ENCODE measurements at regions not wholly inside any gene's neighbourhood (a gene's known extent, or its start where the extent isn't known, plus 50 kb on each side); places are given as distances from the start of the nearest gene placed in this dataset.
A peak's percentile ranks its signal among the peaks of the same experiment; 100 is the strongest.
"Not testable (repeated sequence)": the region's sequence is repeated elsewhere in the genome, so short reads cannot be mapped to it uniquely, and the experiment has no call there.

DNA sequence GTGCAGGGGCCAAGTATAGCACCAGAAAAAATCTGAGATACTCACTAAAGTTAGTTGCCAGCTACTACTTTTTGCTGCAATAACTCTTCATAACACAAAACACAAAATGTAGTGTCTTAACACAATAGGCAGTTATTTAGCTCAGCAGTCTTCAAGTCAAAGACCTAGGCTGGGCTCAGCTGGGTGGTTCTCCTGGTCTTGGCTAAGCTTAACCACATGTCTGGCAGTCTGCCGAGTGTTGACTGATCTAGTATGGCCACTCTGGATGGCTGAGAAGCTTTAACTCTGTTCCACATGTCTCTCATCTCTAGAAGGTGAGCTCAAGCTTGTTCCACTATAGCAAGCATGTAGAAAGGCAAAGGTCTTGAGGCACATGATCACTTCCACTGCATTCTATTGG lies 451.6 kb downstream of the SOX11 start:
- DNase-seq (ENCODE audit: extremely low read depth in 1 of 11, low read depth in 9 of 11, low spot score in 4 of 11), result no peak

DNA sequence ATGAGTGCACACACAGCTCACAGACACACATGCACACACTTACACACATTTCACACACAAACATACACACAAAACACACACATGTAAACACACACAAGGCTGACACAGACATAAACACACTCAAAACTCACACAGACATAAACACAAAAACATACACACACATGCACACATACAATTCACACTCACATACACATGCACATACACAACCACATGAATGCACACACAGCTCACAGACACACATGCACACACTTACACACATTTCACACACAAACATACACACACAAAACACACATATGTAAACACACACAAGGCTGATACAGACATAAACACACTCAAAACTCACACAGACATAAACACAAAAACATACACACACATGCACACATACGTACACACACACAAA lies 455.0 kb downstream of the SOX11 start:
- not testable (repeated sequence) for DNase-seq (ENCODE audit: extremely low read depth in 1 of 11, low read depth in 9 of 11, low spot score in 4 of 11)

DNA sequence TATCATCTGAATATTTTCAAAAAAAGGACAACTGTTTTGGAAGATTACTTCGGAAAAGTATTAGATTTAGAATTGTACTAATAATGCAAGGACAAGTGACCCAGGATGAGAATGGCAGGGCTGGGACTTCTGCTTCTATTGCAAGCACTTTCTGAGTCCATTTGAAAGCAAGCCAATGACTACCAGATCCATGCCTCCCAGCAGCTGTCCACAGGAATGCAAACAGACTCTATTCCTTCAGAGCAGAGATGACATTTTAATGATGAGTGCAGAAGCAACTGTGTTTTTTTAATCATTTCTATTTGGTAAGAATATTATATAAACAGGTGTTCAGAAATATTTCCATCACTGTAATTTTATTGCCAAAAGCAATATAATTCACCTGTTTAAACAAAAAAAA lies 456.7 kb downstream of the SOX11 start:
- no peak for DNase-seq (ENCODE audit: extremely low read depth in 1 of 11, low read depth in 9 of 11, low spot score in 4 of 11)

DNA sequence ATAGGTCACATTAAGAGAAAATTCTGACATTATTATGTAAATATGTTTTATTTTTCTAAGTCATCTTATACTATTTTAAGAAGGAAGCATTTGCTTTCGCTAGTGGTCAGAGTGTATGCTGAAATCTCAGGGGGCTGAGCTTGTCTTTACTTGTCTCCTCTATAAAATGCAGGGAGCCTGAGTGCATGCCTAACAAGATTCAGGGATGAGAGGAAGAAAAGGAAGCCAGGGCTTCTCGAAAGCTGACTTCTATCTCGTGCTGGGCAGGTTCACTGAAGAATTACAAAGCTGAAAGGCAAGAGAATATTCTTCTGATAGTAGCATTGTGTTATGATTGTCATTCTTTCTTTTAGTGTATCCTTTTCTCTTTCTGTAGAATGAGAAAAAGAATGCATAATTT lies 467.4 kb downstream of the SOX11 start:
- DNase-seq (ENCODE audit: extremely low read depth in 1 of 11, low read depth in 9 of 11, low spot score in 4 of 11), result no peak

DNA sequence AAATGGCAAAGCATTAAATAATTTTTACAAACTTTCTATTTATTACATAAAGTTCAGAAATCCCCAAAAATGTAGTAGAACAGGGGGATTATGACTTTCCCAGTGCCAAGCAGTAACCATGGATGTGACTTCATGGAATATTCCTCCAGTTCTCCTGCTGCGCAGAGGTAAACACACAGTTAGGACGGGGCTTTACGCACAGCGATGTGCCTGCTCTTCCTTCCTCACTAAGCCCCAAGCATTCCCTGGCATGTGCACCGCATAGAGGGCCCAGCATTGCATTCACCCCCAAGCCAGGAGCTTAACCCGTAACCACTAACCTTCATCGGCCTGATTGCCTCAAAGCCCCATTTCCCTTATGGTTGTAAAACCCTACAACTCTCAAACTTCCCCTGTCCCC lies 471.7 kb downstream of the SOX11 start:
- DNase-seq (ENCODE audit: extremely low read depth in 1 of 11, low read depth in 9 of 11, low spot score in 4 of 11), result no peak

DNA sequence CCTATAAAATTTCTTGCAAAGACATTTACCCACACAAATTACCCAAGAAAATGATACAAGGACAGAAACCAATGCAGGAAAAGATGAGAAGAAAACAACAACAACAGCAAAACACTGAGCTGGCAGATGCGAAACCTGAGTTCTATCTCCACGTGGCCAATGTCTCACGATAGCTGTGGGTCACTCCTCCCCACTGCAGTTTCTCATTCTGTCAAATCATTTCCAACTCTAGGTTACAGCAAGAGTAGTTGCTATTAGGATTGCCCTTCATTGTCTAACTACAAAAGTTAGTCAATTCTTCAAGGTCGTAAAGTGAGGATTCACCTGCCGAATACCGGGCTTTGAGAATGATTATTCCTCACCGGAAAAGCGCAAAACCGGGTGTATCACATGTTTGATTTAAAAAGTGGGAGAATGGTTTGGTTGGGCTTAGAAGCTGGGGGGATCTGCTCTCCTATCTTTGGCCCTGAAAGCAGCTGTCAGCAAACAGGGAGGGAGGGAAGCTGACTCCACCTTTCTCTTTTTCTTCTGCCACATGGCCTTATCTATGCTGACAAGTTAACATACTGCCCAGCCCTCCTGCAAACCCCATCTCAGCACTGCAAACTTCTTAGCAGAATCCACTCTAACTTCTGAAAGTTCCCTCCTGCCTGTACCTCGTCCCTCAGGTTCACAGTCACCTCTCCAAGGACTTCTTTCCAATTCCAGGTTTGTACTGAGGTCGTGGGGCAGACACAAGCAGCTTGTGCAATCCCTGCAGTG lies 473.0 kb downstream of the SOX11 start:
- no peak for DNase-seq (ENCODE audit: extremely low read depth in 1 of 11, low read depth in 9 of 11, low spot score in 4 of 11)

DNA sequence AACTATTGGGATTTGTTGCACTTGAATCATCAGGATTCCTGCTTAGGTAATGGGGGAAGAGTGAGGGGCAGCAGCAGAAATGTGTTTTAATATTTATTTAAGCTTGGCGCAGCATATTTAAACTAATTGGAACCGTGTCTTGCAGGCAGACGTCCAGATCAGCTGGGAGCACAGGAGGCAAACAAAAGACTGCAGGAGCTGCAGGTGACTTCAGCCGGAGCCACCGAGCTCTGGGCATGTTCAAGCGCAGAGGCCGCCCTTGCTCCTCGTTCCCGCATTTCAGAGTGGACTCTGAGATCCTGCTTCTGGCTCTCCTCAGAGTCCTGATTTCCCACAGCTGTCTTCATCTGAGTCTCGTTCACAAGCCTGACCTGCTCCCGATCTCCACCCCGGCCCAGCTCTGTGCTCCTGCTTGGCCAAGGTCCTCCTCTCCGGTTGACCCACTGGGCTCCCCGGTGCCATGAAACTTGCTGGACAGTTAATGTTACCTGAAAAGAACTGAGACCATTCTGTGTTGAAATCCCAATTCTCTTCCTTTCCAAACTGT lies 475.5 kb downstream of the SOX11 start:
- DNase-seq (ENCODE audit: extremely low read depth in 1 of 11, low read depth in 9 of 11, low spot score in 4 of 11), result no peak

DNA sequence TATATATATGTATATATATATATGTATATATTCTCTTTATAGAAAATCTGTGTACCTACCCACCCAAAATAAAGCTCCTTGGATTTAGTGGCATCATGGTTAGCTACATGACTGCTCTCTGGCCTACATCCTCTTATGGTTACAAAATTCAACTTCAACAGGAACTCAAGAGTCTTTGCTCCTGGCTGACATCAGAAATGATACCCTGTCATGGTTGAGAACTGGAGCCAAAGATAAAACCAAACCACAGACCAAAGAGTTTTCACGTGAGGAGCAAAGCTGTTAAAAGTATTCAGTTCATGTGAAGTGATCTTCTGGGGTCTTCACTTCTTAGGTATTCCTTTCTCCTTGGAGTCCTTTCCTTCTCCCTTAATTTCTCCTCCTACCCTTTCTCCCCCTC lies 476.3 kb downstream of the SOX11 start:
- no peak for DNase-seq (ENCODE audit: extremely low read depth in 1 of 11, low read depth in 9 of 11, low spot score in 4 of 11)

DNA sequence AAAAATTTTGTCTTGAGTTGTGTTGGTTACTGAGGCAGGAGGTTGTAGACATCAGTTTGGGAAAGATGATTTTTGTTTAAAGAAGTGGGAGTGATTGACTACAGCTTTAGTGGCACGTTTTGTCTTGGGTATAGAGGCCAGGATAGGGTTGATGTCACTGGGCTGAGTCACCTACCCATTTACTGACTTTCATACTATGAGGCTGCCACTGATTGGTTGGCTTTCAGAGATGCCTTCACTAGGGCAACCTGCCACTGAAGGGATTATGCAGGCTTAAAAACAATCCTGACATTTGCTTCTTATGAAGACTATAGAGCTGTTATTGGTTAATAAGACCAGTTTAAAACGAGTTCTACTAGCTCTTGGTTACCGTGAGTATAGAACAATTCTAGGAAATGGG lies 479.1 kb downstream of the SOX11 start:
- DNase-seq (ENCODE audit: extremely low read depth in 1 of 11, low read depth in 9 of 11, low spot score in 4 of 11), result no peak

DNA sequence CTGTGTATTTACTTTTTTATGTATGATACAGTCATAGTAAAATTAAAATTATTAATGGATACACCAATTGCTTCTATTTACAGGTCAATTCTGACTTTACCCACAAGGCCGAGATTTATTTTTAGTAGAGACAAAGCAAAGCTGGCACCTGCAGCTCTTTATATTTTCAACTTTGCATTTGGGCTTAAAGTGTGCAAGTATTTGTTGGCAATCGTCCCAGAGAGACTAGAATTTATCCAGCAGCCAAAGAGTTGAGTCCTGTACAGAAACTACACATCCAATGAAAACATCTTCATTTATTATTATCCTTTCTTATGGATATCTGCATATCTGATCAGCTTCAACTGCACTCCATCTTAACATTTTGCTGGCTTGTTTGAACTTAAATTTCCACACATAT lies 485.6 kb downstream of the SOX11 start:
- DNase-seq (ENCODE audit: extremely low read depth in 1 of 11, low read depth in 9 of 11, low spot score in 4 of 11), result no peak

DNA sequence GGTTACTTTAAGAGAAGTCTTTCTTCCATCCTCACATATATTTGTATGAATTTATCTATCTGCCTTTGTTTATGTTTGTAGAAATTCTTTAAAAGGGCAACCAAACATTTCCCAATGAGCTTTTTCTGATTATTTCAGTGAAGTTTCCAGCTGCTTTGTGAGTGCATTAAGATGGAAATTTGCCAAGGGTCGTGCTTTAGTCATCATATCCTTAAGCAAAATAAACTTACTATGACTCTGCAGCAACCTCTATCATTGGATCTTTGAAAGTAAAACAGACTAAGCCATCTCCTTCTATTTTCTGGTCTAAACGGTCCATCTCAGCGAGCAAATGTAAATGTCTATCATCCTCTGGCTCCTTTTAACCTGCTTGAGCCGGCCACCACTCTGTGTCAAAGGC lies 489.3 kb downstream of the SOX11 start:
- DNase-seq (ENCODE audit: extremely low read depth in 1 of 11, low read depth in 9 of 11, low spot score in 4 of 11), result peak in 2 of 11 donors; percentile 45 to 50

DNA sequence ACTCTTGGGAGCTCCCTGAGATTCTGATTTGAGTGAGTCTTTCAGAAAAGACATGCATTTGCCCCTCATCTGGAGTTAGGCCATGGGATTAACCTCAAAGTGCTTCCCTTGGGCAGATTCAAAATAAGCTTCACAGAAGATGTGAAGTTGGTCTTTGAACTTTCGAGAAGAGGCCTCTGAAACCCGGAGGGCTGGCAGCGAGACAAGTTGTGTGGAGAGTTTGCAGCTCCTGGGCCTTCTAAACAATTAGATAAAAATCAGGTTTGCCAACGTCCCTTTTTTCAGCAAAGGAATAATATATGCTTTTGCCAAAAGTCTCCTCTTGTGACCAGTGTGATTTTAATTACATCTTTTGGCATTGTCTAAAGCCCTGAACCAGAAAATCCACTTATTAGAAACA lies 489.7 kb downstream of the SOX11 start:
- DNase-seq (ENCODE audit: extremely low read depth in 1 of 11, low read depth in 9 of 11, low spot score in 4 of 11), result no peak

DNA sequence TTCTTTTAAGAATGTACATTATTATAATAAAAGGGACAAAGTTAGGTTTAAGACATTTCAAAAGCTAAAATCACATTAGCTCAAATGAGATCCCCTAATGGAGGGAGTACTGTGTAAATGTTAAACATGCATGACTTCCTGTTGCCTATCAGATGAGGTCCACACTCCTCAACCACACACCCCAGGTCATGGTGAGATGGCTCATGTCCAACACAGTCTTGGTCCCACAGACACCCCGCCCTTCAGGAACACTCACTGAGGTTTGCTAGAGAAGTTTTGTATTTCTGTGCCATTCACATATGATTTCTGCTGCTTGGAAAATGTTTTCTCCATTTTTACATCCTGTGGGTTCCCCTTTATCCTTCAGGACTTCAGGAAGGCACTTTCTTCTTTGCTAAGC lies 491.0 kb downstream of the SOX11 start:
- no peak for DNase-seq (ENCODE audit: extremely low read depth in 1 of 11, low read depth in 9 of 11, low spot score in 4 of 11)

DNA sequence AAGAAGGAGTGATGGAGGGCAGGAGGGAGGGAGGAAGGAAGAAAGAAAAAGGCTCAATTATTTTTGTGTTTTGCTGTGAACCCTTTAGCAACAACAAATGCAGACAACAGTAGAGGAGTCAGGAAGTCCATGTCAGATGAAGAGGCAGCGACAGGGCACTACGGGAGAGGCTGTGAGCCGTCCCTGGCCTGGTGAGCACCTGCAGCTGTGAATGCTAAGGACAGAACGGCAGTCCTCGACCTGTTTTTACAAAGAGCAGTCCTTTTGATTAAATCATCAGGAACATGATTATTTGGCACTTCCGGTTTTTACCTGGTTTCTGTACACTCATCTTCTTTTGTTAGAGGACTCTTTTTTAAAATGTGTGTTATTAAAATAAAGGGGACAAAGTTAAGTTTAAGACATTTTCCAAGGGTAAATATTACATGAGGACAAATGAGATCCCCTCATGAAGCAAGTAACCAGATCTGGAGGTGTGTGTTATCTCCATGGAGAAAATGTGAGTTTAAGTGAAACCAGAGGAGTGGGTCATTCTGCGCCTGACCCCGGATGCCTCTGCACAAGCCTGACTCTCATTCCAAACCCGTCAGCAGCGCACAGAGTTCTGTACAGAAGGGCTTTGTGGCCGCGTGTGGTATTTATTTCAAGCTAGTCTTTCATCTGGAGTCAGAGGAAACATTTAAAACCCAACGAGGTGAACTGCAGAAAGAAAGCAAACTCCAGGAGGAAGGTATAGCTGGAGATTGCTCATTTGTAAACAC lies 492.5 kb downstream of the SOX11 start:
- DNase-seq (ENCODE audit: extremely low read depth in 1 of 11, low read depth in 9 of 11, low spot score in 4 of 11), result peak in 9 of 11 donors; percentile 34 to 85 (median 71)

DNA sequence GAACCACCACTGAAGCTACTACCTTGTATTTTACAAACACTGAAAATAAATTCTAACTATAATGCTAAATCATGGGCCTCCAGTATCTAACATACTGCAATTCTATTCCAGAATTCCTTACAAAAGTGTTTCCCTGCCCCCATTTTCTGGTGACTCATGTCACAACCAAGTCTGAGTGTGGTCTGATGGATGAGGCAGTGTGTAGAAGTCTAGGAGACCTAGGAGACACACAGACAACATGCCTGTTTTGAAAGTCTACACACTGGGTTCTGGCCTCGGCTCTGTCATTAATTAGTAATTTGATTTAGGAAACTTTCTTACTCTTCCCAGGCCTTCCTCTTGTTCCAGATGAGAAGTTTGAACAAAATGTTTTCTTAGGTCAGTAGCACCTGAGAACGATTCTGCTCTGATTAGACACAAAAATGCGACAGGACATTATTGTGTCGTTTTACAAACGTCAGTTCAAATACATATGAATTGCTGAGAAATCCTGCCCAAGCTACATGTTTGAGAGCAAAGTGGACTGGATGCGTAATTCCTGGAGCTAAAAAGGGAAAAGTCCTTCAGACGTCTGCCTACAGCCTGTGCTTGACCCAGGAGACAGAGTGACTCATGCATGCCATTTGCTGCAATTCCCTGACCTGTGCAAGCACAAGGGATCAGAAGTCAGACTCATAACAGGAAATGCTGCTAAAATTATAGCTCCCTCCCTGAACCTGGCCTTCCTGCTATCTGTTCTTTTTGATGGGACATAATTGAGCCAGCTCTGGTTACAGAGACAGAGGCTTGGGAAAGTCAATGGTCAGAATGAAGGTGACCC lies 494.4 kb downstream of the SOX11 start:
- DNase-seq (ENCODE audit: extremely low read depth in 1 of 11, low read depth in 9 of 11, low spot score in 4 of 11), result peak in 2 of 11 donors; percentile 22 to 36

DNA sequence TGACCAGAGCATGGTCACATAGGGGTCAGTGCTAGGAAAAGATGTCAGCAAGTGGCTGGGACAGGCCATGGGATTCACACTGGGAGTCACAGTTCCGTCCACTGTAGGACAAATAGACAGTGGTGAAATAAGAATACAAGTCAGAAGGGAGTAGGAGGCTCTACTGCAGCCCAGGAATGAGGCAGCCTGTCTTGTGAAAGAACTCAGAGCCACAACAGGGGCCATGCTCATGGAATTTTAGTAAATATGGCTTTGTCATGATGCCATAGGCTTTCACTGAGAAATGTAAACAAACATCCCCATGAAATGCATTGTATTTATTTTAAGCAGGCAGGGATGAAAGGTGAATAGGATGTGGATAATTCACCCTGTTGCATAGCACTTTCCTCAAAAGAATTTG lies 504.3 kb downstream of the SOX11 start:
- no peak for DNase-seq (ENCODE audit: extremely low read depth in 1 of 11, low read depth in 9 of 11, low spot score in 4 of 11)

DNA sequence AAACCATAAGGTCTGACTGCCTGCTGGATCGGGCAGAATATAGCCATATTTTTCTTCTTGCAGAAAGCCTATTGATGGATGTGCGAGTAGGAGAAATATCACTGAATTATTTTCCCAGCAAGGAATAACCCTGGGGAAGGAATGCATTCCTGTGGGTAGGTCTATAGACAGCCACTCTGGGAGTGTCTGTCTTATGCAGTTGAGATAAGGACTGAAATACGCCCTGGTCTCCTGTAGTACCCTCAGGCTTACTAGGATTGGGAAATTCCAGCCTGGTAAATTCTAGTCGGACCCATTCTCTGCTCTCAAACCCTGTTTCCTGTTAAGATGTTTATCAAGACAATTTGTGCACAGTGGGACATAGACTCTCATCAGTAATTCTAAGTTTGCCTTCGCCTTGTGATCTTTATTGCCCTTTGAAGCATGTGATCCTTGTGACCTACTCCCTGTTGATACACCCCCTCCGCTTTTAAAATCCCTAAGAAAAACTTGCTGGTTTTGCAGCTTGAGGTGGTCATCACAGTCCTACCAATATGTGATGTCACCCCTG lies 506.3 kb downstream of the SOX11 start:
- not testable (repeated sequence) for DNase-seq (ENCODE audit: extremely low read depth in 1 of 11, low read depth in 9 of 11, low spot score in 4 of 11)

DNA sequence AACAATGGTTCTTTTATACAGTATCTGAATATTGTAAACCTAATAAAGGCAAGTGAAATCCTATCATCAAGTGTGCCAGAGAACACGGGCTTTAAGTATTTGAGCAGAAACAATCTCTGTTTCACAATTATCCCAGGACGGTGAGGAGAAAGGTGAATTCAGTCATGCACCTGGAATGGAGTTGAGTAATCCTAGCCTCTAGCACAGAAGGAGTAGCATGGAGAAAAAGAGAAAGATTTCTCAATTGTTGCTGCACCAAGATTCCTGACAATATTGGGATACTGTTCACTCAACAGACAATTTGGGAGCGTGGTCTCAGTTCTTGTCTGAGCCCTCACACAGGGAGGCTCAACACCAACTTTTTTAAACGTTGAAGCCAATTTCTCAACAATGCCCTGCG lies 510.6 kb downstream of the SOX11 start:
- DNase-seq (ENCODE audit: extremely low read depth in 1 of 11, low read depth in 9 of 11, low spot score in 4 of 11), result no peak

DNA sequence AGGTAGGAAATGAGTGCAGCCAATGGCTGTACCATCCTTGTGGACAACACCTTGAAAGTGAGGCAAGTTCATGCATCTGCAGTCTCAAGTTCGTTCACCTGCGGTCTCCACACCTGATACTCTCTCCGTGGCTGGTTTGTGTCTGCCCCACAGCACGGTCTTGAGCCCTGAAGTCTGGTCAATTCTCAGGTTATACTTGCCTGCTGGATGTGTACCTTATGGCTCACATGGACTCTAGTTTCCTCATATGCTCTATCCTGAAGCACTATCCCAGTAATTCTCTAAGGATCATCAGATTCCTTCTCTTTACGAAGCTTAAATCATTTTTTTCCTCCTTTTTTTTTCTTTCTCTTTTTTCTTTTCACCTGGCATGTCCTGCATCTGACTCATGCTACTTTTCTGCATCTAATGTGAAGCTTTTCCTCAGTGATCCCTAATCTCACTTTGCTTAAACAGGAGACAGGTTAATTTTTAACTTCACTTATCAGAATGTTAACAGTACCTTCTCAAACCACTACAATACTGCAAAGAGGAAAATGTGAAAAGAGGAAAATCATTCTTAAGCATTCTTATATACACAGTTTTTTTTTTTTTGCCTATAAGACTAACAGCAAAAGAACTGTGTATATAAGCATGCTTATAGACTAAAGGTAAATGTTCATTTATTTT lies 511.2 kb downstream of the SOX11 start:
- no peak for DNase-seq (ENCODE audit: extremely low read depth in 1 of 11, low read depth in 9 of 11, low spot score in 4 of 11)
